ENCODE measurements at regions not wholly inside any gene's neighbourhood (a gene's known extent, or its start where the extent isn't known, plus 50 kb on each side); places are given as distances from the start of the nearest gene placed in this dataset.

DNA sequence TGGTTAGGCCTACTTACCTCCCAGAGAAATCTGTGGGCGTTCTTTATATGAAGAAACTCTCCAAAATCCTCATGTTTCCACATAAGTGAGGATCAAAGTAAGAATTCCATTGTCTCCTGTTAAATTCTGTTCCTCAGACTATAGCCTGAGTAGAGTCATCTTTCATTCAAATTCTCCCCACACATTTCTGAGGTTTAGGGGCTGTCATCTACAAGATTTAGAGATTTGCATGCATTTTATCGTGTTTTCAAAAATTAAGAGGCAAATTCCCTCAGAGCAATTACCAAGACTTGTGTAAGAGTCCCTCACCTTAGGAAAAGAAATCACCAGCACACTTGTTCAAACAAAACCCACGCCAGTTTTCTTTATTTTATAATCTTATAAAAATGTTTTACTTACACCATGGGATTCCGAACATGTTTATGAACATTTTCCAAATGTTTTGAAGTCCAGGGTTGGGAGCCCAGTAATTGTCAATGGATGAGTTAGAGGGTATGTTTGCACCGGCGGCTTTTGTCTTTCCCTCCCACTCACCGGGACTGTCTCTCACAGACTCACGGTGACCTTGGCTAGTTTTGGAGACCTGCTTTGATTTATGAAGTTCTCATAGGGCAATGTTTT lies 367.6 kb downstream of the ENC1 start:
- TF ChIP-seq, protein P1, sequence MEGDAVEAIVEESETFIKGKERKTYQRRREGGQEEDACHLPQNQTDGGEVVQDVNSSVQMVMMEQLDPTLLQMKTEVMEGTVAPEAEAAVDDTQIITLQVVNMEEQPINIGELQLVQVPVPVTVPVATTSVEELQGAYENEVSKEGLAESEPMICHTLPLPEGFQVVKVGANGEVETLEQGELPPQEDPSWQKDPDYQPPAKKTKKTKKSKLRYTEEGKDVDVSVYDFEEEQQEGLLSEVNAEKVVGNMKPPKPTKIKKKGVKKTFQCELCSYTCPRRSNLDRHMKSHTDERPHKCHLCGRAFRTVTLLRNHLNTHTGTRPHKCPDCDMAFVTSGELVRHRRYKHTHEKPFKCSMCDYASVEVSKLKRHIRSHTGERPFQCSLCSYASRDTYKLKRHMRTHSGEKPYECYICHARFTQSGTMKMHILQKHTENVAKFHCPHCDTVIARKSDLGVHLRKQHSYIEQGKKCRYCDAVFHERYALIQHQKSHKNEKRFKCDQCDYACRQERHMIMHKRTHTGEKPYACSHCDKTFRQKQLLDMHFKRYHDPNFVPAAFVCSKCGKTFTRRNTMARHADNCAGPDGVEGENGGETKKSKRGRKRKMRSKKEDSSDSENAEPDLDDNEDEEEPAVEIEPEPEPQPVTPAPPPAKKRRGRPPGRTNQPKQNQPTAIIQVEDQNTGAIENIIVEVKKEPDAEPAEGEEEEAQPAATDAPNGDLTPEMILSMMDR (IDR thresholded peaks at IDR 0.05): no peak
- TF ChIP-seq POLR2A (IDR thresholded peaks at IDR 0.05): no peak

Data from uterus (tissue), 2 donors.